ENCODE measurements at regions not wholly inside any gene's neighbourhood (a gene's known extent, or its start where the extent isn't known, plus 50 kb on each side); places are given as distances from the start of the nearest gene placed in this dataset.
"Not testable (repeated sequence)": the region's sequence is repeated elsewhere in the genome, so short reads cannot be mapped to it uniquely, and the experiment has no call there.

DNA sequence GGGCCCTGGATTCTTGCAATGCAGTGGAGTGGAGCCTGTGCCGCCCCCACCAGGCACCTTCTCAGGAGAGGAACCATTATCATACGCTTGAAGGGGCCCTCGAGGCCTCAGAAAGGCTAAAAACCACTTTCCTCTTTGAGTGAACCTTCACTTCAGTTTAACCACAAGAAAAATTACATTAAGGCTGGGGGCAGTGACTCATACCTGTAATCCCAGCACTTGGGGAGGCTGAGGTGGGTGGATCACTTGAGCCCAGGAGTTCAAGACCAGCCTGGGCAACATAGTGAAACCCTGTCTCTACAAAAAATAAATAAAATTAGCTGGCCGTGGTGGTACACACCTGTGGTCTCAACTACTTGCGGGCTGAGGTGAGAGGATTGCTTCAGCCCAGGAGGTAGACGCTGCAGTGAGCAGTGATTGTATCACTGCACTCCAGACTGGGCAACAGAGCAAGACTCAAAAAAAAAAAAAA, 165.8 kb upstream of the GRK3 start:
- DNase-seq = peak; percentile 59 to 65

DNA sequence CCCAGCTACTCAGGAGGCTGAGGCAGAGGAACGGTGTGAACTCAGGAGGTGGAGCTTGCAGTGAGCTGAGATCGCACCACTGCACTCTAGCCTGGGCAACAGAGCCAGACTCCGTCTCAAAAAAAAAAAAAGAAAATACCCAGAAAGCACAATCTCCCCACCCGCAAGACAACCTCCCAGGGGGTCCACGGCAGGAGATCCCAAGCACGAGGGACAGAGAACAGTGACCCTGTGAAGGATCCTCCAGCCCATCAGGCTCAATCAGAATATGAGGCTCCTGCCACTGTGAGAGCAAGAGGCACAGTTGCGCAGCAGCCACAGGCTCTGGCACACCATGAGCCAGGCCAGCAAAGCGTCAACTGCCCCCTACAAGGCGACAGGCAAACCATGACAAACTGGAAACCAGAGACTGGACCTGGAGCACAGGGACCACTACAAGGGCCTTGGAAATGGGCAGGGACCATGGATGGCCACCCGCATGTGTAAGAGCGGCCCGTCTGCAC, 164.8 kb upstream of the GRK3 start:
- no peak for DNase-seq

DNA sequence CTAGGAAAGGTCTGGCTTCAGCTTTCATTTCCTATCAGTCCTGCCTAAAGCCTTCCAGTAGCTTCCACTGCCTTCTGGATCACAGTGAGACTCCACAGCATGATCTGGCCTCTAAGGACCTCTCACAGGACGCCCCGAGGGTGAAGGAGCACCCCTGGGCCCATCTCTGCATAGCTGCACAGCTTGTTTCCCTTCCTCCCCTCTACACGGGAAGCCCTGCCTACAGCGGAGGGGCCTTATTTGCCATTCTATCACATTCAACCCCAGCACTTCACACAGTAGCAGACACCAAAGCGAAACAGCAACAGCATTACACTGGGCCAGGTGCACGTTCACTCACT, 162.3 kb upstream of the GRK3 start:
- DNase-seq = no peak

DNA sequence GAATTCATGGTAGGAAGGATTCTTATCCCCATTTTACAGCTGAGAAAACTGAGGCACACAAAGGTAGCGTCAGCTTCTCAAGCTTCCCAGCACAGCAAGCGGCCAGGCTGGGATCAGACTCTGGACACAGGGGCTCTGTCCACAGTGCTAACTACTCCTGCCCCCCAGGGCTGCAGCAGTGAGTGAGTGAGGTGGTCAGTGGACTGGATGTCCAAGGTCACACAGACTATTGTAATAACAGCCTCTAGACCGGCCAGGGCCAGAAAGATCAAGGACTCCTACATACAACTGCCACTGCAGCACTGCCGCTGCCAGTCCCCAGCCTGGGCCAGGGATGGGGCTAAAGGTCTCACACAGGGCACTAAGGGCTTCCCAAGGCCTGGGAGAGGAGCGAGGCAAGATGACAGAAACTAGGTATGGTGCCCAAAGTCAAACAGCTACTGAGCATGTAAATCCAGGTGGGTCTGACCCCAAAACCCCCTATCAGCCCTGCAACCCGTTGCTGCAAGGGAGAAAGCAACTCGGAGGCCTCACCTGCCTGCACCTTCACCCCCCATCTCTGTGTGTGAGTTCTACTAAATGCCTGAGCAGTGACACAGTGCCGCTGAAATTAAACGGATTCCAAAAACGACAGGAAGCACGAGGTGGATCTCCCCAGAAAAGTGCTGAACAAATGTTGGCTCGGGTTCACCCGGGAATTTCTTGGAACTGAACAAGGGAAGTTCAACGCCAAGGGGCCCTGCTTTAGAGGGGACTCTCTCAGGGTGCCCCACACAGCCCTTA, 161.8 kb upstream of the GRK3 start:
- DNase-seq = no peak

DNA sequence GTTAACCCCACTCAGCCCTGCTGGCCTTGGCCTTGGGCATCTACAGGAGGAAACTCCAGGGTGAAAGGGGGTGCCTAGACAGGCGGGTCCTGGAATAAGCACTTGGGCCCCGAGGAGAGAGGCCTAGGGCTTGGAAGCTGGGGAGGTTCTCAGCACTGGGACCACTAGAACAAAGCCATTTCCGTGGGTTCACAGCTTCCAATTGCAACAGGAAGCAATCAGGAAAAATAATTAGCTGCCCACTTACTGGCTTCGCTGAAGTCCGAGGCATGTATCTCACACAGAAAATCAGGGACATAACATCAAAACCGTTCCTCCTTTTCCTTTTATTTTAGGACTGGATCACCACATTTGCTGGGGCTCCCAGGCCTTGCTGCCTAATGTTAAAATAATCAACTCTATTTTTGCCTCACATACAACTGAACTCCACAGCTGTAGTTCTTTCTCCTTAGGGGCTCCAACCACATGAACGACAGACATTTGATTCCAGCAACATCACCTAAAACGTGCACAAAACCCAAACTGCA, 161.1 kb upstream of the GRK3 start:
- DNase-seq = no peak

DNA sequence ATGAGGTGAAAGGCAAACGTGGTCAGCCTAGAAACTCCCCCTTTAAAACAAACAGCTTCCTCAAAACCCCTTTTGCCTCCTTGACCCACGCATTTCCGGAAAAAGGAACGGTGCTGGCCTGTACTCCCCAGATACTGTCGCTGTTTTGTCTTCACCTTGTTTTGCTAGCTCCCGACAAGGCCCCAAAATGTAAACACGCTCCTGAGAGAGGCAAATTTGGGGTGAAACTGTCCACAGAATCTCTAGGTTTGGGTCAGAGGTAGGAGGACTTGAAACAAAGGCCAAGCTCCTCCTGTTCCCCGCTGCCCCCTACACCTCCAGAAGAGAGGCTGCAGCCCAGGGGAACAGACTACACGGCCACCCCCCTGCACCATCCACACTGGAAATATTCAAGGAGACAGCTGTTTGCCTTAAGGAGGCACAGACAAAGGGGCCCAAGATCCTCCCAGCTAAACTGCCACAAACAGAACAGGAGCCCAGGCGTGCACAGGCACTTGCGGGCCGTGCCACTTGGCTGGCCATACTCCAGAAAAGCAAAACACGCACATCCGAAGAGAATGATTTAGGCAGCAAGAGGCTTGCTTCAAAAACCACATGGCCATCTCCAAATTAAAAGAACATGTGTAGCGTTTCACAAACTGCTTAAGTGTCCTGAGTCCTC, 160.5 kb upstream of the GRK3 start:
- DNase-seq = peak in 1 of 2 experiments; percentile 42

DNA sequence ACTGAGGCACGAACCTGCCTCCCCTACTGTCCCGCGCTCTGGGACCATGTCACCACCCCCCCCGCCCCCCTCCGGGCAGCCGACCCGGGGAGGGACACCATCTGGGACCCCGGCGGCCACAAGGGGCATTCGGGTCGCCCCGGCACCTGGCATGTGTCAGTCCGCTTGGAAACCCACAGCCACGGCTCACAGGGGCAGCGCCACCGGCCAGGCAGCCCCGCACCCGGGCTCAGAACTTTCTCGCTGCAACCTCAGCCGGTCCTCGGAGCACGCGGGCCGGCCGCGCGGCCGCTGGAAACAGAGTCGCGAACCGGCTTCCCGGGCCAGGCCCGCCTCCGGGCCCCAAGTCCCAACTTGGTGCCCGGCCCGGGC, 159.9 kb upstream of the GRK3 start:
- DNase-seq = peak in 1 of 2 experiments; percentile 32

DNA sequence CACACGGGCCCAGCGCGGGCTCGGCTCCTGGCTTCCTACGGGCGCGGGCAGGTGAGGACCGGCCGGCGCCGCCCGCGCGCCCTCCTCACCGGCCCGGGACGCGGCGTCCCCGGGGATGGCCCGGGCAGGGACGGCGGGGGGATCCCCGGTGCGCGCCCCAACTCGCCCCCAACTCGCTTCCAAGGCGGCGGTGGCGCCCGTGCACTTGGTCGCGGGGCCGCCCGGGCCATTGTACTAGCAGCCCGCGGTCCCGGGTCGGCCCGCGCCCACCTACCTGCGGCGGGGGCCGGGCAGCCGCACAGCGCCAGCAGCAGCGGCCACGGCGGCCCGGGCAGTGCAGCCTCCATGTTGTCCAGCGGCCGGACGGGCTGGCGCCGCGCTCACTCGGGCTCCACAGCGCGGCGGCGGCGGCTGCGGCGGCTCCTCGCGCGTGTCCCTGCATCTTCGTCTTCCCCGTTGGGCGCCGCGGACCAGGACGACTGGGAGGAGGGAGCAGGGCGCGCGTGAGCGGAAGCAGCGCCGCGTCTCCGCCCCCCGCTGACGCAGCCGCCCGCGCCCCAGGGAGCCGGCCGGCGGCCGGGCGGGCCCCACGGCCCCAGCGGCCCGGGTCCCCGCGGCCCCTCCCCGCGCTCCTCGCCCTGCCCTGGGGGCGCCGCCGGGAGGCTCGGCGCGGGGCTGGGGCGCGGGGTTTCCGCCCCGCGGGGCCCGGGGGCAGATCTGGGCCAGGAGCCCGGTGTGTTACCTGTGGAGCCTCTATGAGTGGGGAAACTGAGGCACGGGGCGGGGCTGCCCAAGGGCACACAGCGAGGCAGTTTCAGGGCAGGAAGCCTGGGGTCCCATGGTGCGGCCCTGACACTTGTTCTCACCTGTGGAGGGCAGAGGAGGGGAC, 159.3 kb upstream of the GRK3 start:
- peak; percentile 71 to 80 for DNase-seq

DNA sequence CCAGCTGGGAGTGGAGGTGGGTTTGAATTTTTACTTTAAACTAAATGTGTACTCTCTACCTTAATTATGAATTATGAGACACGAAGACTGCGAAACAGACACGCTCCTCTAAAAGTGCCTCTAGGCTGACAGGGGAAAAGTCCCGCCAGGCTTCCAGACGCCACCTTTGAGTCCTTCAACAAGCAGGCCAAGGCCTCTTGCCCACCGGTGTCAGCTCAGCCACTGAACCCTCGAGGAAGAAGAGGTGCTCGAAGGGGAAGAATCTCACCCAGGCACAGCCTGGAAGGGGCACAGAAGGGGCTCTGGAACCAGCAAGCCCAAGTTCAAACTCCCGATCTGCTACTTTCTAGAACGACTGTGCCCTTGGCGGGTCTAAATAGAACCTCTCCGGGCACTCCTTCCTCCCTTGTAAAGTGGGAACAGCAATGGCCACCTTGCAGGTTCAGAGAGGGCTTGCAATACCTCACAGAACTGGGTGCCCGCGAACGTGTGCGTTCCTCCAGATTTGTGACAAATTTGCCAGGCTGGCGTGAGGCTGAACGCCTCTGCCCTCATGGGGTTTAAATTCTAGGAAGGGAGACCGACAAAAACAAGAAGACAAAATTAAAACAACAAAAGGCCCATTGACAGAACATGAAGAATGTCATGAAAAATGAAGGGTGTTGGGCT, 158.5 kb upstream of the GRK3 start:
- no peak for DNase-seq

DNA sequence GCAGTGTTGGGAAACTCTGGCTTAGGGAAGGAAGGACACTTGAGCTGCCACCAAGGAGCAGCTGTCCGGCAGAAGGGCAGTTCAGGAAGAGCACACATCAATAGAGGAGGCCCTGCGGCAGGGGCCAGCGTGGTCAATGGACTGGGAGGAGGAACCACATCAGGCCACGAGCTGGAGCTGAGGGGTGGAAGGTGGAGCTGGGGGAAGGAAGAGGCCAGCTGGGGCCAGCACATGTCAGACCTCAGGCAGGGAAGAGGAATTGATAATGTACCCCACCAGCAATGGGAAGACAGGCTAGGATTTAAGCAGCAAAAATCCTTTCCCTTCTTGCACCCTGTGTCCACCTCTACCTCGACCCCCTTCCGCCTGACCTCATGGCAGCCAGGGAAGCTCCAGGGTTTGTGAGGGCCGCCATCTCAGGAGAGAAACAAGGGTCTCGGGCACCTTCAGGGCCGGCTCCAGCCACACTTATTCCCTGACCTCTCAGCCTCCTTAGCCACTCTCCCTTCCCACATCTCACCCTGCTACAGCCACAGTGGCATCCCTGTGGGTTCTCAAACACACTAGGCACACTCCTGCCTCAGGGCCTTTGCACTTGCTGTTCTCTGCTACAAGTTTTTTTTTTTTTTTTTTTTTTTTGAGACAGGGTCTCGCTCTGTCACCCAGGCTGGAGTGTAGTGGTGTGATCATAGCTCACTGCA, 157.8 kb upstream of the GRK3 start:
- DNase-seq = no peak

DNA sequence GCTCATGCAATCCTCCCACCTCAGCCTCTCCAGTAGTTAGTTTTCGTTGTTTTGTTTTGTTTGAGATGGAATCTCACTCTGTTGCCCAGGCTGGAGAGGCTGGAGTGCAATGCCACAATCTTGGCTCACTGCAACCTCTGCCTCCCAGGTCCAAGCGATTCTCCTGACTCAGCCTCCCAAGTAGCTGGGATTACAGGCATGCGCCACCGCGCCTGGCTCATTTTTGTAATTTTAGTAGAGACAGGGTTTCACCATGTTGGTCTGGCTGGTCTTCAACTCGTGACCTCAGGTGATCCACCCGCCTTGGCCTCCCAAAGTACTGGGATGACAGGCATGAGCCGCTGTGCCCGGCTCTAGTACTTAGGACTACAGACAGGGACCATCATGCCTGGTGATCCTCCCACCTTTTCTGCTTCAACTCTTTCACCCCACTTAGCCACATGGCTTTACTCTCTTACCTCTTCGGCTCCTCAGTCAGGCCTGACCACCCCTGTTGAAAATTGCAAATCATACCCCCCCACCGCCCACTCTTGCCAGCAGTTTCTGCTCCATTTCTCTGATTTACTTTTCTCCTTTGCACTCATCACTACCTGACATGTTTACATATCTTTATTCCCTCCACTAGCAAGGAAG, 157.1 kb upstream of the GRK3 start:
- no peak for DNase-seq

DNA sequence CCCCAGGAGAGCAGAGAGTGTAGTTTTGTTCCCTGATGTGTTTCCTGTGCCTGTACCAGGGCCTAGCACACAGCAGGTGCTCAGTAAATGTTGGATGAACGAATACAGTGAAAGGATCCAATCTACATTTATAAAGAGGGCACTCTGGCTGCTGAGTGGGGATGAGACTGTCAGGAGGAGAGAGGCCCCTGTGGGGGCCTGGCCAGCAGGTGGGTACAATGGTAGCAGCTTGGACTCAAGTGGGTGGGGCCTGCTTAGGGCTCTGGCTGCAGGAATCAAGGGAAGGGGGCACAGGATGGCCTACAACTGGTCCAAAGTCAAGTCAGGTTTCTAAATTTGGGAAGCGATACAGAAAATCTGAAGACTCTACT, 156.6 kb upstream of the GRK3 start:
- no peak for DNase-seq

DNA sequence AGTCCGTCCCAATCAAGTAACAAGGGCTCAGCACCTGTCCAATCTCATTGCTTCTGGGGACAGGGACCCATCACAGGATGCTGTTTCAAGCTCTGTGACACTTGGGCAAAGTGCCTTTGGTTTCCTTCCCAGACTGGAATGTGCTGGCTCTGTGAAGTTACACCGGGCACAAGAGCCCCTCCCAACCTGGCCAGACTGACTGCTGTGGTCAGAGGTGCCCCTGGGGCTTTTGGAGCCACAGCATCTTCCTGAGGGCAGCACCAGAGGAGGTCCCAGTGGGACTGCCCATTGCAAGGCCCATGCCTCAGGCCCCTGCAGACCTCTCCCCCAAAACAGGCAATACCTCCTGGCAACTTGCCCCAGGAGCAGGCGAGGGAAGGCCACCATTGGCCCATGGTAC, 155.2 kb upstream of the GRK3 start:
- no peak for DNase-seq

DNA sequence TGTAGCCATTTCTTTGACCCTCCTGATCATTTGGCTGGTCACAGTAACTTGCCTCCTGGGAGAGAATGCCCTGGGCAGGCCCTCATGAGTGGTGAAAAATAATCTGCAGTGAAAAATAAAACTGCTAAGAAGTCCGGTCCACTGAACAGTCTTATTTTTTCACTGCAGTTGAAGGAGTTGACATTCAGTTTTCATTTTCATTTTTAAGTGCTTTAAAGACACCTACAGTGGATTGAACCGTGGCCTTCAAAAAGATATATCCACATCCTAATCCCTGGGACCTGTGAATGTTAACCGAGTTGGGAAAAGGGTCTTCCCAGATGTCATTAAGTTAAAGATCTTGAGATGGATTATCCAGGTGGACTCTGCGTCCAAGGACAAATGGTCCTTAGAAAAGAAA, 153.6 kb upstream of the GRK3 start:
- DNase-seq = no peak

DNA sequence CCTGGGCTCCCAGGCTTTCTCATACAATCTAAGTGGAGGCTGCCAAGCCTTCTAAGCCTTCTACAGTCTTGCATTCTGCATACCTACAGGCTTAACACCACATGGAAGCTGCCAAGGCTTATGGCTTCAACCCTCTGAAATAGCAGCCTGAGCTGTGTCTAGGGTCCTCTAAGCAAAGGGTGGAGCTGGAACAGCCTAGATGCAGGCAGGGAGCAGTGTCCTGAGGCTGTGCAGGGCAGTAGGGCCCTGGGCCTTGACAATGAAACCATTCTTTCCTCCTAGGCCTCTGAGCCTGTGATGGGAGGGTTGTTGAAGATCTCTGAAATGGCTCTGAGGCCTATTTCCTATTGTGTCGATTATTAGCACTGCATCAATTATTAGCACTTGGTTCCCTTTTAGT, 150.9 kb upstream of the GRK3 start:
- DNase-seq = no peak

DNA sequence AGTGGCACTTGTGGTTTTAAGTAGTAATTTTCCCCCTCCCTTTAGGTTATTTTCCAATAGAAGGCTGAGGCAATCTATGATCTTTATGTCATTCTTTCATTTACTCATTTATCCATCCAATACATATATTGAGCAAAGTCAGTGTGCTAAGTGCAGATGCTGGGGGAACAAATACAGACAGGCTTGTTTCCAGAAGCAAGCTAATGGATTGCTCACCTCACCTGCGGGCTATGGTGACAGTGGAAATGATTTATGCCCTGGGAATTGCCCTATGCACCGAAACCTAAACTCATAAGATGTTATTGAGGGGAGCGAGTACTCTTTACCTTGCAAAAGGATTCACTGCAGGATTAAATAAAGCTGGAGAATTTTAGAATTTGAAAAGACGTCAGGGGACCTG, 148.7 kb upstream of the GRK3 start:
- DNase-seq = not testable (repeated sequence)

DNA sequence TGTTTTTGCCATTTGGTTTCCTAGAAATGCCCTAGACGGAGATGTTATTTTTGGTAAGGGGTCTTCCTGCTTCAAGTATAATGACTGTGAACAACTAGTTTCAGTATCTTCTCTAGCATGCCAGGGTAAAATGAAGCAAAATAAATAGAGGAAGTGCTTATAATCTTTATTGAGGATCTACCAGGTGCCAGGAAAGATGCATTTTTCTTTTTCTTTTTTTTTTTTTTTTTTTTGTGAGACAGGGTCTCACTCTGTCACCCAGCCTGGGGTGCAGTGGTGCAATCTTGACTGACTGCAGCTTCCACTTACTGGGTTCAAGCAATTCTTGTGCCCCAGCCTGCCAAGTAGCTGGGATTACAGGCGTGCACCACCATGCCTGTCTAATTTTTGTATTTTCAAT, 146.6 kb upstream of the GRK3 start:
- DNase-seq = not testable (repeated sequence)

DNA sequence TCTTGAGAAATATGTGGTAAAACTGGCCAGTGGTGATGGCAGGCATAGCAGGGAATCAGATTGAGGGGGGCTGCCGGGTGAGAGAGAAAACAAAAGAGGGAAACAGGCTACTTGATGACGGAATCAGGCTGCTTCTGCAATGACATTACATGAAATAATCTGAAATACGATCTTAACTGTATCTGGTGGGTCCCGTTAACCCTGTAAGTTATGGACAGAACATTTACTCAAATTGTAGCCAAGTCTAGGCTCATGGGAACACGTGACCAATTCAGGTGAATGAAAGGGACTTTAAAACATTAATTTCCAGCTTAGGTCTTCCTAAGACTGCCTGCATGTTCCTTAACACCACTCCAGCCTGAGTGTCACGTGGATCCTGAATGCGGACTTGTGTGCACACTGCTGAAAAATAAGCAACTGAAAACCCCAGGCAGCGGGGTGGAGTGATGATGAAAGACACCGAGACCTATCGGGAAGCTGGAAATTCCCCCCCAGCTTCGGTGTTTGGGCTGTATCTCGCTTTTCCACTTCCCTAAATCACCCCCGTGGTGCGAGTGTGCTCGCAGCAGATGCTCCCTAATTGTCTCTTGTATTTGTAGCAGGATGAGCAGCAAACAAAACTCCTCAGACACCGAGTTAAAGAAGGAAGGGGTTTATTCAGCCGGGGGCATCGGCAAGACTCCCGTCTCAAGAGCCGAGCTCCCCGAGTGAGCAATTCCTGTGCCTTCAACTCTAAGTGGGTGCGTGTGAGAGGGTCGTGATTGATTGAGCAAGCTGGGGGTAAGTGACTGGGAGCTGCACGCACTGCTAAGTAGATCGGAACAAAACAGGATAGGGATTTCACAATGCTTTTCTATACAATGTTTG, 145.0 kb upstream of the GRK3 start:
- DNase-seq = no peak

DNA sequence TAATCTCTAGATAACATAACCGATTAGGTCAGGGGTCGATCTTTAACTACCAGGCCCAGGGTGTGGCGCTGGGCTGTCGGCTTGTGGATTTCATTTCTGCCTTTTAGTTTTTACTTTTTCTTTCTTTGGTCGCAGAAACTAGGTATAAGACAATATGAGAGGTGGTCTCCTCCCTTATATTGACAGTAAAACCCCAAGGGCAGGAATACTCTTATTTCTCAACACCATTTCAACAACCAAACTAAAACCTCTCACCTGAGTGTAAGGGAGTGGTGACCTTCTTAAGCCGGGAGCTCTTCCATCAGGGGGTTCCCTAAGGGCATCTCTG, 144.4 kb upstream of the GRK3 start:
- DNase-seq = not testable (repeated sequence)

DNA sequence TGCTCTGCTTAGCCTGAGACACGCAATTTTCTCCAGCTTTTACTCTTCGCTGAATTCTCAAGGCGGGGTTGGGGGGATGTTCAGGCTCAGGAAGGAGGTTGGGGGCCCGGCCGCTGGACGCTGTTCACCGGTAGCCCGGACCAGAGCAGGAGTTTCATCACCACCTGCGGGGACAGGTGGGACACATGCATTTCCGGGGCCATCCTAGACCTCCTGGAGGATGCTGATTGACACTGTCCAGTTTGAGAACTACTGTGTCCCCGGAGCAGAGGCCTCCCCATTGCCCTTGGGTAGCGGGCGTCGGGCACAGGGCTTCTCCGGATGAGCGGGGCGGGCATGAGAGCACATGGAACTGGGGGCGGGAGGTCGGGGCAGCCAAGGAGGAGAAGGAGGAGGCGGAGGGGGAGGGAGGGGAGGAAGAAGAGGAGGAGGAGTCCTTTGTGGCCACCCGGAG, 144.0 kb upstream of the GRK3 start:
- DNase-seq = no peak

Data from activated T-cell treated with anti-CD3 and anti-CD28 coated beads, Interleukin-2, amount 50 U/mL, for 48 hours (primary cell).